Aorta (tissue), 5 donors: ENCODE measurements at regions not wholly inside any gene's neighbourhood (a gene's known extent, or its start where the extent isn't known, plus 50 kb on each side); places are given as distances from the start of the nearest gene placed in this dataset.
"Not testable (repeated sequence)": the region's sequence is repeated elsewhere in the genome, so short reads cannot be mapped to it uniquely, and the experiment has no call there.

Source experiments
- ATAC-seq: fragments of 200-7000 bp; cut with Tn5 transposase; one replicate; pipeline ENCODE4 v1.9.1; 2022; ENCODE audit warnings: moderate library complexity; ENCODE audit not compliant: low FRiP score
- DNase-seq, 2 donors: peaks; one replicate each; pipeline ENCODE4 v3.0.0-alpha.2; 2020
- H3K27ac ChIP-seq, 2 donors: one replicate each; pipeline ENCODE4 v1.5.1; 2013; ENCODE audit warnings: low read length in 2 of 2, mild to moderate bottlenecking in 2 of 2, moderate library complexity in 2 of 2, control low read depth in 1 of 2, inconsistent platforms in 1 of 2, low read depth in 1 of 2
- H3K27me3 ChIP-seq, 2 donors: one replicate each; pipeline ENCODE4 v1.6.1; 2013; ENCODE audit warnings: control low read depth in 1 of 2, low read length in 1 of 2, mild to moderate bottlenecking in 1 of 2, moderate library complexity in 1 of 2; ENCODE audit not compliant: insufficient read depth in 2 of 2, control insufficient read depth in 1 of 2
- H3K36me3 ChIP-seq, 2 donors: one replicate each; pipeline ENCODE4 v1.6.1; 2013; ENCODE audit warnings: control low read depth in 1 of 2, low read length in 1 of 2, mild to moderate bottlenecking in 1 of 2; ENCODE audit not compliant: insufficient read depth in 2 of 2, control insufficient read depth in 1 of 2
- H3K4me1 ChIP-seq, 2 donors: one replicate each; pipeline ENCODE4 v1.6.1; 2013; ENCODE audit warnings: low read length in 2 of 2, control low read depth in 1 of 2, mild to moderate bottlenecking in 1 of 2, moderate library complexity in 1 of 2; ENCODE audit not compliant: insufficient read depth in 2 of 2, control insufficient read depth in 1 of 2
- H3K4me3 ChIP-seq, 2 donors: one replicate each; pipeline ENCODE4 v1.5.1; 2013; ENCODE audit warnings: low read length in 2 of 2, control low read depth in 1 of 2, mild to moderate bottlenecking in 1 of 2
- H3K9me3 ChIP-seq: one replicate; pipeline ENCODE4 v1.6.1; 2013; ENCODE audit warnings: mild to moderate bottlenecking, low read length; ENCODE audit not compliant: control insufficient read depth
- WGBS, 2 donors: extraction: QIAGEN DNeasy Blood & Tissue Kit; methylation state at CpG; one replicate each; pipeline ENCODE4 v1.1.7; 2013; 5-methylcytosine and 5-hydroxymethylcytosine counted together
- intact Hi-C, 2 donors: fragments of 100-400 bp; cut with DNase I; formaldehyde crosslinking; loops; one replicate each; pipeline versions ENCODE4 v1.14.2 to v1.15.0; 2022
- donor health status: healthy with polysubstance abuse.
- donor health status: Bipolar disorder and iron deficiency.
- donor health status: DM: no; HTN: no; CAD: no.
- donor health status: DM: no; HTN: no; CAD: no.
- donor health status: DM: yes; HTN: yes; CAD: no.

GRCh38 chr3:174462916-174463315 lies 396.2 kb upstream of the NAALADL2 start:
- intact Hi-C loops: no loop called here
- DNase-seq: no peak
- ATAC-seq: no peak

GRCh38 chr3:174465177-174465576 lies 394.0 kb upstream of the NAALADL2 start:
- Histone ChIP-seq H3K27ac (no peak overlapping the region), H3K9me3 (no peaks in the 10 kb centered on the region), H3K4me1 (no peaks in the 10 kb centered on the region), H3K4me3 (no peak overlapping the region), H3K36me3 (no peaks in the 10 kb centered on the region), H3K27me3 (no peaks in the 10 kb centered on the region)
- no peak for ATAC-seq
- intact Hi-C loops: no loop called here
- WGBS, 2 donors: 96 to 98% methylated on average over 3 of the region's 3 CpGs
- DNase-seq: no peak

More at GRCh38 chr3:174462916-174463315, 396.2 kb upstream of the NAALADL2 start:
- Histone ChIP-seq H3K9me3 (no peaks in the 10 kb centered on the region), H3K27me3 (no peaks in the 10 kb centered on the region), H3K36me3 (no peaks in the 10 kb centered on the region), H3K4me3 (peak overlapping the region in 1 of 2 donors; percentile 14), H3K27ac (no peak overlapping the region), H3K4me1 (no peaks in the 10 kb centered on the region)

GRCh38 chr3:174466471-174467054 lies 392.6 kb upstream of the NAALADL2 start:
- Histone ChIP-seq H3K27ac (no peak overlapping the region), H3K27me3 (no peaks in the 10 kb centered on the region), H3K9me3 (no peaks in the 10 kb centered on the region), H3K4me3 (no peak overlapping the region), H3K36me3 (no peaks in the 10 kb centered on the region), H3K4me1 (no peaks in the 10 kb centered on the region)
- 77 to 84% methylated on average over 4 of the region's 4 CpGs for WGBS, 2 donors
- ATAC-seq: no peak
- no peak for DNase-seq
- intact Hi-C loops: no loop called here

- H3K27me3 ChIP-seq: no peaks in the 10 kb centered on the region
- no peak overlapping the region for H3K4me3 ChIP-seq
- intact Hi-C loops: no loop called here
- no peaks in the 10 kb centered on the region for H3K36me3 ChIP-seq
- ATAC-seq (no peak), DNase-seq (no peak)
- no peaks in the 10 kb centered on the region for H3K4me1 ChIP-seq
- H3K9me3 ChIP-seq: no peaks in the 10 kb centered on the region
- H3K27ac ChIP-seq: no peak overlapping the region
- 47 to 94% methylated on average over 1 of the region's 1 CpG for WGBS, 2 donors
Measured at GRCh38 chr3:174477491-174477890, 381.6 kb upstream of the NAALADL2 start.

- intact Hi-C loops: no loop called here
Measured at GRCh38 chr3:174480767-174481166, 378.4 kb upstream of the NAALADL2 start.

GRCh38 chr3:174482541-174482940 lies 376.6 kb upstream of the NAALADL2 start:
- no peaks in the 10 kb centered on the region for H3K9me3 ChIP-seq
- ATAC-seq (no peak), DNase-seq (no peak)
- intact Hi-C loops: no loop called here
- no peaks in the 10 kb centered on the region for H3K27me3 ChIP-seq
- H3K4me3 ChIP-seq: no peak overlapping the region
- no peaks in the 10 kb centered on the region for H3K4me1 ChIP-seq
- no peak overlapping the region for H3K27ac ChIP-seq
- 94 to 100% methylated on average over 1 of the region's 1 CpG for WGBS, 2 donors
- no peaks in the 10 kb centered on the region for H3K36me3 ChIP-seq

More at GRCh38 chr3:174480767-174481166, 378.4 kb upstream of the NAALADL2 start:
- ATAC-seq: no peak
- 96 to 99% methylated on average over 2 of the region's 2 CpGs for WGBS, 2 donors
- Histone ChIP-seq H3K27me3 (no peaks in the 10 kb centered on the region), H3K4me3 (no peak overlapping the region), H3K27ac (no peak overlapping the region), H3K9me3 (no peaks in the 10 kb centered on the region), H3K36me3 (no peaks in the 10 kb centered on the region), H3K4me1 (no peaks in the 10 kb centered on the region)
- DNase-seq: no peak

GRCh38 chr3:174483254-174483653 lies 375.9 kb upstream of the NAALADL2 start:
- DNase-seq: no peak
- no peak for ATAC-seq
- no peaks in the 10 kb centered on the region for H3K9me3 ChIP-seq
- WGBS, 2 donors: 94% methylated on average over 1 of the region's 1 CpG
- no peaks in the 10 kb centered on the region for H3K27me3 ChIP-seq
- no peaks in the 10 kb centered on the region for H3K36me3 ChIP-seq
- no peak overlapping the region for H3K27ac ChIP-seq
- no peak overlapping the region for H3K4me3 ChIP-seq
- H3K4me1 ChIP-seq: no peaks in the 10 kb centered on the region
- intact Hi-C loops: no loop called here

GRCh38 chr3:174483856-174484255 lies 375.3 kb upstream of the NAALADL2 start:
- DNase-seq, H3K36me3 ChIP-seq, H3K27me3 ChIP-seq, H3K27ac ChIP-seq, H3K4me1 ChIP-seq, H3K4me3 ChIP-seq, ATAC-seq, H3K9me3 ChIP-seq, intact Hi-C loops: not testable (repeated sequence)
- 75 to 88% methylated on average over 5 to 6 of the region's 7 CpGs for whole genome bisulfite sequencing, 2 donors

GRCh38 chr3:174488527-174488926 lies 370.6 kb upstream of the NAALADL2 start:
- intact Hi-C loops: no loop called here
- H3K27ac ChIP-seq: no peak overlapping the region
- no peaks in the 10 kb centered on the region for H3K9me3 ChIP-seq
- peak; percentile 56 for ATAC-seq
- no peaks in the 10 kb centered on the region for H3K4me1 ChIP-seq
- no peak overlapping the region for H3K4me3 ChIP-seq
- no peaks in the 10 kb centered on the region for H3K36me3 ChIP-seq
- DNase-seq: no peak
- WGBS, 2 donors: 59 to 73% methylated on average over 2 of the region's 2 CpGs
- H3K27me3 ChIP-seq: no peaks in the 10 kb centered on the region
